ENCODE measurements at regions not wholly inside any gene's neighbourhood (a gene's known extent, or its start where the extent isn't known, plus 50 kb on each side); places are given as distances from the start of the nearest gene placed in this dataset.

DNA sequence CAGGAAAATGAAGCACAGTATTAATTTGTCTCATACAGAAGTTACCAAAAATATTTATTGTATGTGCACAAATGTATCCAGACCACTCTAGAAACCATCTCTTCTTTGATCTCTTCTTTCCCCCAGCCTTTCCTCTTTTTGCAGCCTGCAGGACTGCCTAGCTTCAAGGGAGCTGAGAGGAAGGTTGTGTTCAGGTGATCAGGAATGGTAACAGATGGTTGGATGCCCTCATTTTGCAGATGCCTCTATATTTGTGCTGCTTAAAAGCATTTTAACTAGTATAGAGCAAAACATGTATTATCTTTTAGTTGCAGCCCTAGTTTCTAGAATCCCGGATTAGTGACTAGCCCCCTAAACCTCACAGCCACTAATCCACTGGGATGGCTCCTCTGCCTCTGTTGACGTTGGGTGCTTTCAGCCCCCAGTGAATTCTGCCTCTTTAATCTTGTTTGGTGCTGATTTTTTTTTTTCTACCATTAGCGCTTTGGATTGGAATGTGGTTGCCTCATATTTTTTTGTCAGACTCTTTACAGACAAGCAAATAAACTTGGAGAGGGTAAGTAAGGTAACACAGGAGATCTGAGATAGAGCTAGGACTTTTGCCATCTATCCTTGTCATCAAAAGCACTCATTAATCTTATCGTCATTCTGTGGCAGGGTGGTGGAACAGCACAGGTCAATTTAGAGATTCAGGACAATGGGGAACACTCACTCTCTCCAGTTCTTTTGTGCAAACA, 103.8 kb upstream of the NDUFV2 start:
- CTCF ChIA-PET = interaction anchor here (4.1 kb wide), 1 partner anchor 11 kb away, joined by 22 read pairs; no protein-coding TSS in a partner anchor
- POLR2A ChIA-PET = interaction anchor here (0.6 kb wide), 1 partner anchor 113 kb away, joined by 3 read pairs; no protein-coding TSS in a partner anchor
- intact Hi-C loops (cut with micrococcal nuclease) = no loop called here
- Mint-ChIP-seq H3K4me1 (no peaks in the 10 kb centered on the region), H3K9me3 (ENCODE audit: insufficient read depth) (peaks cover 6% of the 10 kb centered on the region), H3K4me3 (no peak overlapping the region), H3K27ac (no peak overlapping the region), H3K27me3 (peaks cover 24% of the 10 kb centered on the region)
- DNase-seq (no peak), ATAC-seq (ENCODE audit: low read depth) (no peak)
- Histone ChIP-seq H3K27ac (ENCODE audit: low read length in 2 of 2) (no peak overlapping the region), H3K4me2 (replicated peaks; ENCODE audit: low read depth, low read length, poor library complexity, severe bottlenecking) (no peak overlapping the region), H3K4me3 (ENCODE audit: control extremely low read depth in 1 of 5, extremely low read depth in 1 of 5, insufficient read depth in 1 of 5, low read depth in 2 of 5, low read length in 4 of 5) (no peak overlapping the region), H3K9me3 (ENCODE audit: control extremely low read depth in 1 of 3, control insufficient read depth in 2 of 3, insufficient read depth in 1 of 3, low read length in 2 of 3) (peaks cover 0 to 7% (median 0%) of the 10 kb centered on the region in 3 donors), H3K36me3 (replicated peaks in 1 of 2; ENCODE audit: control extremely low read depth in 1 of 2, control insufficient read depth in 1 of 2, extremely low read depth in 1 of 2, insufficient read depth in 2 of 2, low read length in 1 of 2) (no peaks in the 10 kb centered on the region), H2AFZ (ENCODE audit: insufficient read depth, low read depth, low read length, poor library complexity, severe bottlenecking) (no peak overlapping the region), H4K20me1 (ENCODE audit: control insufficient read depth, insufficient read depth, low read length, poor library complexity, severe bottlenecking) (no peaks in the 10 kb centered on the region), H3K79me2 (ENCODE audit: control insufficient read depth, insufficient read depth, low read length) (no peaks in the 10 kb centered on the region), H3K9ac (ENCODE audit: low read length) (no peak overlapping the region), H3K27me3 (replicated peaks in 1 of 4; ENCODE audit: control extremely low read depth in 1 of 4, control insufficient read depth in 3 of 4, insufficient read depth in 4 of 4, low read length in 3 of 4) (peaks cover 0 to 4% (median 2%) of the 10 kb centered on the region in 4 experiments), H3K4me1 (ENCODE audit: control insufficient read depth in 2 of 2, insufficient read depth in 2 of 2, low read length in 2 of 2) (no peaks in the 10 kb centered on the region)
- TF ChIP-seq EZH2 (IDR thresholded peaks at IDR 0.05; ENCODE audit: borderline replicate concordance, insufficient read depth, low read depth, low read length, poor library complexity, severe bottlenecking) = no peak
- TF ChIP-seq, protein P1, sequence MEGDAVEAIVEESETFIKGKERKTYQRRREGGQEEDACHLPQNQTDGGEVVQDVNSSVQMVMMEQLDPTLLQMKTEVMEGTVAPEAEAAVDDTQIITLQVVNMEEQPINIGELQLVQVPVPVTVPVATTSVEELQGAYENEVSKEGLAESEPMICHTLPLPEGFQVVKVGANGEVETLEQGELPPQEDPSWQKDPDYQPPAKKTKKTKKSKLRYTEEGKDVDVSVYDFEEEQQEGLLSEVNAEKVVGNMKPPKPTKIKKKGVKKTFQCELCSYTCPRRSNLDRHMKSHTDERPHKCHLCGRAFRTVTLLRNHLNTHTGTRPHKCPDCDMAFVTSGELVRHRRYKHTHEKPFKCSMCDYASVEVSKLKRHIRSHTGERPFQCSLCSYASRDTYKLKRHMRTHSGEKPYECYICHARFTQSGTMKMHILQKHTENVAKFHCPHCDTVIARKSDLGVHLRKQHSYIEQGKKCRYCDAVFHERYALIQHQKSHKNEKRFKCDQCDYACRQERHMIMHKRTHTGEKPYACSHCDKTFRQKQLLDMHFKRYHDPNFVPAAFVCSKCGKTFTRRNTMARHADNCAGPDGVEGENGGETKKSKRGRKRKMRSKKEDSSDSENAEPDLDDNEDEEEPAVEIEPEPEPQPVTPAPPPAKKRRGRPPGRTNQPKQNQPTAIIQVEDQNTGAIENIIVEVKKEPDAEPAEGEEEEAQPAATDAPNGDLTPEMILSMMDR (IDR thresholded peaks at IDR 0.05) = no peak
- WGBS (ENCODE audit: insufficient coverage) = 86% methylated on average over 1 of the region's 4 CpGs

DNA sequence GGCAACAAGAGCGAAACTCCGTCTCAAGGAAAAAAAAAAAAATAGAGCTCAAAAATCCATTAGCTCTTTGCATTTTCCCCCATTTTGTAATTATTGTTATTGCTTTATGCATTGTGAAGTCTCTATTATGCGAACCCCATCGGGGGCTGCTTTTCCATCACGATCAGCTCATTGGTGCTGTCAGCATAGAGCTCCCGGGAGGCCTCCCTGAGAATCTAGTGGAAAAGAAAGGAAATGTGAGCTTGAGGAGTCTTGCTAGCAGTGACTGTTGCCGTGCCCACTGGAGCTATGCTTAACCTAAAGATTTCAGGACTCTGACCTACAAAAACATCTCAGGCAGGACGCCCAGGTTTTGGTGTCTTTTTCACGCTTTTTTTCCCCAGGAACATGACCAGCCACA, 102.6 kb upstream of the NDUFV2 start:
- no peak for ATAC-seq (ENCODE audit: low read depth)
- H3K4me3 ChIP-seq (ENCODE audit: control extremely low read depth in 1 of 5, extremely low read depth in 1 of 5, insufficient read depth in 1 of 5, low read depth in 2 of 5, low read length in 4 of 5) = no peak overlapping the region

More for the DNA sequence above, 102.6 kb upstream of the NDUFV2 start:
- peaks cover 24% of the 10 kb centered on the region for H3K27me3 Mint-ChIP-seq
- DNase-seq = no peak
- Histone ChIP-seq H3K9ac (ENCODE audit: low read length) (no peak overlapping the region), H3K36me3 (replicated peaks in 1 of 2; ENCODE audit: control extremely low read depth in 1 of 2, control insufficient read depth in 1 of 2, extremely low read depth in 1 of 2, insufficient read depth in 2 of 2, low read length in 1 of 2) (no peaks in the 10 kb centered on the region), H3K4me2 (replicated peaks; ENCODE audit: low read depth, low read length, poor library complexity, severe bottlenecking) (no peak overlapping the region), H3K4me1 (ENCODE audit: control insufficient read depth in 2 of 2, insufficient read depth in 2 of 2, low read length in 2 of 2) (no peaks in the 10 kb centered on the region), H3K27me3 (replicated peaks in 1 of 4; ENCODE audit: control extremely low read depth in 1 of 4, control insufficient read depth in 3 of 4, insufficient read depth in 4 of 4, low read length in 3 of 4) (peaks cover 0 to 4% (median 2%) of the 10 kb centered on the region in 4 experiments), H3K9me3 (ENCODE audit: control extremely low read depth in 1 of 3, control insufficient read depth in 2 of 3, insufficient read depth in 1 of 3, low read length in 2 of 3) (peaks cover 0 to 9% (median 0%) of the 10 kb centered on the region in 3 donors), H3K79me2 (ENCODE audit: control insufficient read depth, insufficient read depth, low read length) (no peaks in the 10 kb centered on the region), H3K27ac (ENCODE audit: low read length in 2 of 2) (no peak overlapping the region), H4K20me1 (ENCODE audit: control insufficient read depth, insufficient read depth, low read length, poor library complexity, severe bottlenecking) (no peaks in the 10 kb centered on the region), H2AFZ (ENCODE audit: insufficient read depth, low read depth, low read length, poor library complexity, severe bottlenecking) (no peak overlapping the region)
- ChIA-PET POLR2A (no interaction called here), CTCF (interaction anchor here (0.7 to 4.1 kb wide), 3 partner anchors 12 to 522 kb away, joined by 3 to 22 read pairs (median 4); no protein-coding TSS in a partner anchor)
- H3K9me3 Mint-ChIP-seq (ENCODE audit: insufficient read depth) = peaks cover 6% of the 10 kb centered on the region
- H3K4me3 Mint-ChIP-seq = no peak overlapping the region
- no CpG with 5 or more reads among the region's 9 CpGs for WGBS (ENCODE audit: insufficient coverage)
- no peak for TF ChIP-seq EZH2 (IDR thresholded peaks at IDR 0.05; ENCODE audit: borderline replicate concordance, insufficient read depth, low read depth, low read length, poor library complexity, severe bottlenecking)
- TF ChIP-seq, protein P1 (IDR thresholded peaks at IDR 0.05) = no peak
- intact Hi-C loops (cut with micrococcal nuclease) = no loop called here
- H3K4me1 Mint-ChIP-seq = no peaks in the 10 kb centered on the region
- H3K27ac Mint-ChIP-seq = no peak overlapping the region
